Superior temporal gyrus (tissue), 1 donor: ENCODE measurements at regions not wholly inside any gene's neighbourhood (a gene's known extent, or its start where the extent isn't known, plus 50 kb on each side); places are given as distances from the start of the nearest gene placed in this dataset.

Experiments
- DNase-seq: peaks from one replicate; pipeline ENCODE4 v3.0.0-alpha.2; 2016; ENCODE audit errors: extremely low spot score

DNA sequence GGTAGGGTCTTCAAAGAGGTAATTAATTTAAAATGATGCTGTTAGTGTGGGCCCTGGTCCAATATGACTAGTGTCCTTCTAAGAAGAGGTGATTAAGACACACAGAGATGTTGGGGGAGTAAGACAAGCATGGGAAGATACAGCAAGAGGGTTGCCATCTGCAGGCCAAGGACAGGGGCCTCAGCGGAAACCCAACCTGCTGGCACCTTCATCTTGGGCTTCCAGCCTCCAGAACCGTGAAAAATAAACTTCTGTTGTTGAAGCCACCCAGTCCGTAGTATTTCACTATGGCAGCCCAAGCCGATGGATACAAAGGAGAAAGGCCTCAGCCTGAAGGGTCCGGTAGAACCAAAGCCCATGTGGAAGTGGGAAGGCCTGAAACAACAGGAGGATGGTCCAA is 161.7 kb upstream of the UBE2E1 start:
- DNase-seq = no peak

DNA sequence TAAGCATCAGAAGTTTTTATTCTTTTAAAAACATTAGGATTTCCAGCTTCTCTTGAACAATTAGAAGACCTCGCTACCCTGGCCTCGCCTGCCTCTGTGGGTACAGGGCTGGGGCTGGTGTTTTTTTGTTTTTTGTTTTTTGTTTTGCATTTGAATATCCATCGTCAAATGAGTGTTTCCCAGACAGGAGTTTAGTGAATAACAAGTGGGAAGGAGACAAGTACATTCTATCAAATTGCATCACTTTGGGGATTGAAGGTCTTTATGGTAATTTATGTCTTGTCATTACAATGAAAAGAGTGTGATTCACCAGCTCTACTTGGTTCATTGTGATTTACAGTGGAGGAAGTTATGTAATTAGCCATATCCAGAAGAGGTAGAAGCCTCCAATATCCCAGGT is 161.1 kb upstream of the UBE2E1 start:
- no peak for DNase-seq

DNA sequence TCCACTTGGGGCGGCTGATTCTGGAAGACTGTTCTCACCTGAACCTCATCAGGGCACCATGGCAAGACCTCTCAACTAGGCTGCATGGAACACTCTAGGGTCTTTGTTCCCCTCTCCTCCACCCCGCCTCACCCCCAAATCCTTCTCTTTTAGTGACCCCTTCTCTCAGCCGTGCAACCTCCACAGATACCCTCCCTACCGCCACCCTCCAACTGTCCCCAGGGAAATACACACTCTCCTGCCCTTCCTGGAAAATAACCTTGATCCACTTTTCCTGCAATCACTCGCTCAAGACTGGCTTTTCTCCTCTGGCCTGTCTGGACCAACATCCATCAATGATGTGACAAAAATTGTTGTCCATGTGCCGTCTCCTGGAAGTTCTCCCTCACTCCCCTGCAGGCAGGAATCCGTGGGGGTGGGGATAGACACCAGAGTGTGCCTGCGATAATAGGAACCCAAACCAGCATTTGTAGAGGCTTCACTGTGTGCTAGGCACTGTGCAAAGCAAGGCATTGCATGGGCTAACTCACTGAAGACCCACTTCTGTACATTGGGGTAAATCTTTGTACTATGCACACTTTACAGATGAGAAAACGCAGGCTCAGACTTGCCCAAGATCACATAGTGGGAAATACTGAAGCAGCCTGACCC is 160.1 kb upstream of the UBE2E1 start:
- no peak for DNase-seq

DNA sequence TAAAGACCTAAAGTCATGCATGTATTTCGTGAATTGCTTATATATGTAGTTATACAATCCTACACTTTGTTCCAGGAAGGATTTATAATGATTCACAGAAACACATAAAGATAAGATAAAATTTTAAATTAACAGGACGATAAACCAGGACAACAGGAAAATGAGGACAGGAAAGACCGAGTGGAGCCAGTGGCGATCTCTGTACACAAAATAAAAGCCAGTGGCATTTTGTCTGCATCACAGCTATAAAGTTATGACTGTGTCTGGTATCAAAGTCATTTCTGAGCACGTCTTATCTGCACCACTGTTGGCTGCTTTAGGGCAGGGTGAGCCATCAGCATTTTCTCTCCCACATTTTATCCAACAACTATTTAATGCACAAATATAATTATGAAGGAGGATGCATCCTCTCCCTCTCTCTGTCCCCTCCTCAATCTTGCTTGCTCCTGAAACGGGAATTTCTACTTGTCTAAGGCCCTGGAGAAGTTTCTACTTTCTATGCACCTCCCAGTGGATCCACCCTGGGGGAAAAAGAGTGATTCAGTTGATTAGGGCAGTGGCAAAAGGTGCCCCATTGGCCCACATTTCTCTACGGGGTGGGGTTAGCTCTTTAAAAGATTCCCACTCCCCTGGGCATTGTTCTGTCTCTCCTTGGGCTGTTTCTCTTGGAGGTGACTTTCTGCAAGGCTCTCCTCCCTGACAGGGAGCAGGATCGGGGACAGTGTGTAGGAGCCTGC is 159.4 kb upstream of the UBE2E1 start:
- DNase-seq = no peak

DNA sequence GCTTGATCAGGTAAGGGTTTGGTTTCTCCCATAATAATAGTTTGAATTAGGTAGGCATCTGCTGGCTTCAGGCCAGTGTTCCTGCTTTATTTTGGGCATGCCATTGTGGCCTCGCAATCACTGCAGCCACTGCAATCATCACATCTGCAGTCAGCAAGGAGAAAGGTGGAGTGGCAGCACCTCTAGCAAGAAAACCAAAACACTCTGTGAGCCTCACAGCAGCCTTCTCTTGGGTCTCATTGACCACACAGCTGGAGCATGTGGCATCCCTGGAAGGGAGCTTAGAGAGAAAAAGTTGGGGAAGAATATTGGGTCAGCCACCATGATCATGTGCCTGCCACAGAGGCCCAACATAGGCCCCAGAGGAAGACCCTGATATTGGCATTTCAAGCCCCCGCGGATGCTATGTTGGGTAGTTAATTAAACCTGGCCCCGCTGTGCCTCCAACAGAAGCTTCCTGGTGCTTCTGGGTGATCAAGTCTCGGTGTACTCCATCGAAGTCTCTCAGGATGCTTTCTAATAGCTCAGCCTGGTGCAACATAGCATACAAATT is 158.0 kb upstream of the UBE2E1 start:
- DNase-seq = no peak

DNA sequence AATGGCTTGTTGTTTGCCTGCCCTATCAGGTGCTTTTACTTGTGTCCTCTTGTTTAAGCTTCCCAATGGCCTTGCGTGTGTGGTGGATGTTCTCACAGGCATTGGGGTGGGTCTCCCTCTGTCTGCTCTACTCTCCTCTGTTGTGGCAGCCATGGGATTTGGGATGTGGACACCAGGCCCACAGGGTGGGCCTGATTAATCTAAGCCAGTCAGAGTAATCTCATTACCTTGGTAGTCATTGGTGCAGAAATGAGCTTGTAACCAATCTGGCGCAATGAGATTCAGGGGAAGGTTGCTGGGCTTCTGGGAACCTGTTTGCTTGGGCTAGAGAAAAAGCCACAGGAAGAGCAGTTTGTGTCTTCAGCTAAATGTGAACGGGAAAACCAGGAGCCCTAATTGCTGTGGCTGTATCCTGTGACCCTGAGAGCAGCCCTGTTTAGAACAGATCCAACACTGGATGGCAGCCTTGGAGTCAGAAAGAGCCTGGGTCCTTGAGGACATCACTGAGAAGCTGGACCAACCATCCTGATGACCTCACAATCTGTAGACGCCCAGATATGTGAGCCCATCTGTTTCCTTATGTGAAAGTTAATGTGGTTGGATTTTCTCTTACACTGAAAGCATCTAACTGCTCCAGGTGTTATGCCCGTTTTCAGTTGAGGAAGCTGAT is 157.3 kb upstream of the UBE2E1 start:
- no peak for DNase-seq

DNA sequence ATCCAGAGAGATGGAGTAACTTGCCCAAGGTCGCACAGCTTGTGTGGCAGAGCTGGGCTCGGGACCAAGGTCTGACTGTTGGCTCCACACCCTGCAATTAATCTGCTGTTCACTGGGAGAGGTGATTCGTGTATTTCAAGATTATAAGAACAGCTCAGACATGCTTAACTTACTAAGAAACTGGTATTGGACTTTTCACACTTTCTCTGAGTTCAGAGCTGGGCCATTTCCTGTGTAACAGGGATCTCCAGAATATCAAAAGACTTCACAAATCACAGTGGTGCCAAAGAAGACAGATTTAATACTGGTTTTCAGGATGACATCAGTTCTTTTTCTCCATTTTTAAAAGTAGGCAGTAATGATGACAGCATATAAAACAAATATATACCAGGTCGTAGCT is 156.8 kb upstream of the UBE2E1 start:
- no peak for DNase-seq

DNA sequence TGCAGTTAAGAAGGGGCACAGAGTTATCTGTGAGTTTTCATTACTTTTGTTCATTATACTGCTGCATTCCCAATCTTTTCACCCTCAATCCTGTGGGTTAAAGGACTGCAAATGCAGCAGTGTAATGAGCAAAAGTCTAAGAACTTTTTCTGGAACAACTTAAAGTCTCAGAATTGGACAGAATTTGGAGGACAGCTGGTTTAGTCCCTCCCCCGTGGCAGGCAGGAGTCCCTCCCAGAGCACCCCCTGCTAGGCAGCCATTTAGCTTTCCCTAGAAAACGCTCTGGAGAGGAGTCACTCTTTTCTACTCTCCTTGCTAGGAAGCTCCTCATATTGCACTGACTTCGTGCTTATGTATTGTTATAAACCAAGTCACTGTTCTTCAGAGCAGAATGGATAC is 156.3 kb upstream of the UBE2E1 start:
- DNase-seq = no peak

DNA sequence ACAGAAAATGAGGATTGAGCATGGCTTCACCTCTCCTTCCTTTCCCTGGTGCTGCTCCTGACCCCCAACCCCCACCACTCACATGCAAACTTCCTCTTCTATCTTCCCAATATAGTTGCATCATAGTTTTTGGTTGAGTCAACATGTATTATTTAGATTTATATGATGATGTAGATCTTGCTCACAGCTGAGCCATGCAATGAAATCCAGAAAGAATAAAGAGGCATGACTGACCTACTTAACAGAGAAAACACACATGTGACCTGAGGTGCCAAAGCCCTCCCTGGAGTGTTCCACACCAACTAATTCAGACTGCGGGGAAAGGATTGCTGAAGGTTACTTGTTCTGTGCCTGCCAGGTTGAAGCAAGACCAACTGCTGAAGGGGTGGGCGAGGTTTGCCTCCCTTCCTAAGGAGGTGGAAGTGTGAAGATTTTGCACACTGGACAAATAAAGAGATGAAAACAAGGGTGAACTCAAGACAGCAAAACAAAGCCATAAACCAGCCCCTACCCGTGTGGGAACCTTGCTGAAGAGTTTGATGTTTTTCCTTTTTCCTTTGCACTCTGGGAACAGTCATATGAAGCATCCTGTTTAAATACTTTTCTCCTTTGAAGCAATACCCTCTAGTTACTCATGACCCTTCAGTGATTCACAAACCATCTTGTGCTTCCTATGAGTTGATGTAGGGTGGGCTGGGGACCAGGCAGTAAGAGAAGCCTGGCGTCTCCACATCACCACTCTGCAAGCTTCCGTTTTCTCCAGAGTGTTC is 155.2 kb upstream of the UBE2E1 start:
- no peak for DNase-seq

DNA sequence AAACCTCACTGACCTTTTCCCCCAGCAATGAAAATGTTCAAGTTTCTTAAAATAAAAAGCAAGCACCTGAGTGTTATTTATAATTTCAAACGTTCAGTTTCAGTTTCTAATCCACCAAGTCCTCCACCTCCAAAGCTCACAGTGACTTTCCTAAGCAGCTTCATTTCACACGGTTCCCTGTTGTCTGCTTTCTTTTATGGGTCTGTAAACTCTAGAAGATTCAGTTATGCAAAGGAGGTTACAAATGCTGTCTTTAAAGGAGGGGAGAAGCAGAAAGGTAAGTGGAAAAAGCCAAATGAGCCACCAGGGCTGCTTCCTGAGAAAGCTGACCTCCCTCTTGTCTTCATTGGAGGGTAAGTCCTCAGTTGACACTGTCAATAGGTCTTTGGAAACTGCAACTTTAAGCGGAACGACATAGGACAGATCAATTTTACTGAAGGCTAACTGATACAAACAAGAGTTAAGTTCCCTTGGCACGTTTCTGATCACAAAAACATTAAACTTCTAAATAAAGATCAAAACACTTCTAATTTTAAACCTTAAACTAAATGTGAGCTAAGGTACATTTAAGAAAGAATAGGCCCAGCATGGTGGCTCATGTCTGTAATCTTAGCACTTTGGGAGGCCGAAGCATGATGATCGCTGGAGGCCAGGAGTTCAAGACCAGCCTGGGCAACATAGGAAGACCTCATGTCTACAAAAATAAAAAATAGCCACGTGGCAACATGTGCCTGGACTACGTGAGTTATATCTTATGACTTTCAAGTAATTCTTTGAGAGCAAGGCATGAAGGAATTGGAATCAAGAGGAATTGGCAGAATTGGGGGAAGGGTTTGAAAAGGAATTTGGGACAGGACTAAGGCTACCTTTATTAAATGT is 151.9 kb upstream of the UBE2E1 start:
- no peak for DNase-seq

DNA sequence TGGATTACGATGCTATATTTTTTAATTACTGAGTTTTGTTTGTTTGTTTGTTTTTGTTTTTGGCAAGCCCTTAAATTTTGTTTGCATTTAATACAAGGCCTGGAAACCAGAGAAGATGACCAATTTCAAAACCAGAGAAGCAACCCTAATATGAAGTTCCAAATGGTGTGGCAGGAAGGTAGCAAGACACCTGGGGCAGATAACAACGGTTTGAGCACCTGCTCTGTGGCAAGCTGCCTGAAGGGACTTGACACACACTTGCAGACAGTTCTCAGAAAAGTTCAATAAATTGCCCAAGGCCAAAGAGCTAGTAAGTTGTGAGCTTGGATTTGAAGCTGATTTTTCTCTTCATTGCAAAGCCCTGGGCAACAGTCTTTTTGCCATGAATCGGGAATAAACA is 151.2 kb upstream of the UBE2E1 start:
- no peak for DNase-seq

DNA sequence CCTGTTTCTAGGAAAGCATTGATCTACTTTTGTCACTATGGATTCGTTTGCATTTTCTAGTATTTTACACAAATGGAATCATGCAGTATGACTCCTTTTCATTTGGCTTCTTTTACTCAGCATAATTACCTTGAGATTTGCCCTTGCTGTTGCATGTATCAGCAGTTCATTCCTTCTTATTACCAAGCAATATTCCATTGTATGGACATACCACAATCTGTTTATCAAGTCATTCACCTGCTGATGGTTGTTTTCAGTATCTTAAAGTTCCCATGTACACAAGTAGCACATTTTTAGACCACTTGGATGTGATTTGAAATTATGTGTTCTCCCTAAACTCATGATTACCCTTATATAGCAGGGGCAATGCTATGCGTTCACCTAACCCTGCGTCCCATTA is 150.0 kb upstream of the UBE2E1 start:
- DNase-seq = no peak

DNA sequence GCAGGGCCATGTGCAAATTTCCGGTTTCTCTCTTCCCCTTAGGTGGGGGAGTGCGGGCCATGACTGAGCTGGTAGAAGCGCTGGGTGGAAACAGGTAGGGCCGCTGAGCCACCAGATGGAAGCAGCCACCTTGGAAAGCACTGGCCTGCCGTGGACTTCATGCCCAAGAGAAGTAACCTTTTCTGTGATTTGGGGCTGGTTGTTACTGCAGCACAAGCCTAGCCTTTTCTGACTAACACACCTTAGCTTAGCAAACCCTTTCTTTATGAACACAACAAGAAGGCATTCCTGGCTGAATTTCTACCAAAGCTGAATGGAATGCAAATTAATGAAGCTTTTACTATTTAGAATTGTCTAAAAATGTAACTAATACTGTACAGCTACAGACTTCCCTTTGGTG is 149.6 kb upstream of the UBE2E1 start:
- DNase-seq = no peak

DNA sequence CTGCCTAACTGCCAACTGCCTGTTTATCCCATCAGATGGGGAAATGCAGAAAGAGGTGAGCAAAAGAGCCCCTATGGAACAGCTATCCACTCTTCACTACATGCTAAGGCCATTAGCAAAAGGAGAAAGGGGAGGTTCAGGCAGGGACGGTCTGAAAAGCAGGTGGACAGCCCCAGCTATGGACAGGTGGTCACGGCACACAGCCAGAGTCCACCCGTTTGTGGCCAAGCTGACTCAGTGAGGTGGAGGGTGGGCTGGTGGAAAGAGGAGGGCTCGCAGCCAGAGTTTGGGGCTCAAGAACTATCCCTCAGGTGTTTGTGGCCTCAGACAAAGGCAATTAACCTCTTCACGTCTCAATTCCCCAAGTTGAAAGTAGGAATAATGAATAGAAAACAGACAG is 148.9 kb upstream of the UBE2E1 start:
- DNase-seq = no peak

DNA sequence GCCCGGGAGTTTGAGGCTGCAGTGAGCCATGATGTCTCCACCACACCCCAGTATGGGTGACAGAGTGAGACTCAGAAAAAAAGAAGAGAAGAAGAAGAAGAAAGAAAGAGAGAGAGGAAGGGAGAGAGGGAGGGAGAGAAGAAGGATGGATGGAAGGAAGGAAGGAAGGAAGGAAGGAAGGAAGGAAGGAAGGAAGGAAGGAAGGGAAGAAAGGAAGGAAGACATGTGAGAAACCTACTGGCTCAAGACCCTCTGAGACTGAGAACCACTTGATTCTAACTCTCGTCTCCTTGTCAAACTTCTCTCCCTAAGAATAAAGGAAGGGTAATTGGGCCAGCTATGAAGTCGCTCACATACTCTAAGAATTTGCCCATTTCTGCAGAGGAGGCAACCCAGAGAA is 148.1 kb upstream of the UBE2E1 start:
- no peak for DNase-seq

DNA sequence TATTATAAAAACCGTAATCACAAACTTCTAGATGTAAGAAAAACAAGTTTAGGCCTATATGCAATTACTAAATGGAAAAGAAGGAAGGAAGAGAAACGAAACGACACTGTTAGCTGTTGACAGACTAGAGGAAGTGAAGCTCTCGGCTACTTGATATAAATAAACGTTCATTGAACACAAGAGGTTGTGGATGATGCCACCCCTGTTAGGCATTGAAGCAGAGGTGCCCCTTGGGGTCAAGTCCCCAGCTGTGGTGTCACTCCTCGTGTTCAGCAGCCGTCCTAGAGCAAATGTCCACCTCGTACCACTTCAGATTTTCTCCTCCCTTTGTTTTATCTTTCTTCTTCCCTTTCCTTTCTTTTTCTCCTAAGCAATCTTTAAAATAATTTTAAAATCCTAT is 146.5 kb upstream of the UBE2E1 start:
- DNase-seq = no peak

DNA sequence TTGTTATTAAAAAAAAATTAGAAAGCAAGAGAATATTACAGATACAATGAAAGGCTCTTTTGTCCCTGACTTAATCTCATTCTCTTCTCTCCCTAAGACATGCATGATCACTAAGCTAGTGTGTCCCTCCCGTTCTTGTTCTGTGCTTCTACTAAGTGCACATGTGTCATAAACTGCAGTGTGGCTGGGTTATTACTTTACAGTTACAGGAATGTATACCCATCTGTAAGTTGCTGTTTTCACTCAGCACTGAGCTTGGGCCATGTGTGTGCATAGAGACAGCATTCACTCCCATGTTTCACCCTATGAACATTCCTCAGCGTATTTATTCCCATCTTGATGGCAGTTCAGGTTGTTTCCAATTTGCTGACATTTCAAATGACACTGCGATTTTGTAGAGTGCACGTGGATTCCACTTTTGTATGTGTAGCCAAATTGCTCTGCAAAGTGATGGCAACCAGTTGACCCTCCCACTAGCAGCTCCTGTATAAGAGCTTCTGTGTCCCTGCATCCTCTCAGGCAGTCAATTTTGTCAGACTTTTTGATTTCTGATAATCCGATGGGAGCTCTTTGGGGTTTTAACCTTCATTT is 145.8 kb upstream of the UBE2E1 start:
- DNase-seq = no peak

DNA sequence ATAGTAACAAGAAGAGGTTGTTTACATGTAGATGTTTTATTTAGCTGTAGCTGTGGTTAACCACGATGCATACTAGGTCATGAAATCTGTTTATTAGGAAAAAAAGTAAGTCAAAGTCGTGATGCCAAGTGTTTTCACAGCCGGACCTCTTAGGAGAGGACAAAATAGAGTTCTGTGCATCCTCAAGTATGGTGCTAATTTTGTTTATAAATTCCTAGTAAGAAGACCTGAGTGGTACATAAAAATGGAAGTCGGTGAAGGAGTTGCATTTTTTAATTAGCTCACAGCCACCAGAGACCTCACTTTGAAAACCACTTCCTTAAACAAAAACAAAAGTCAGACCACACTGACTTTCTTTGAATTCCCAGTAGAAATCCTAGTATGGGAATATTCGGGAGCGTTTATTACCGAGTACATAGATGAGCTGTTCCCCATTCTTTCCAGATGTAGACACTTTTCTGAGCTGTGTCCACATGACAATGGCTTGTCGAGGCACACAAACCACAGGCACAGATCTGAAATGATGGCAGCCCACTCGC is 143.6 kb upstream of the UBE2E1 start:
- no peak for DNase-seq

DNA sequence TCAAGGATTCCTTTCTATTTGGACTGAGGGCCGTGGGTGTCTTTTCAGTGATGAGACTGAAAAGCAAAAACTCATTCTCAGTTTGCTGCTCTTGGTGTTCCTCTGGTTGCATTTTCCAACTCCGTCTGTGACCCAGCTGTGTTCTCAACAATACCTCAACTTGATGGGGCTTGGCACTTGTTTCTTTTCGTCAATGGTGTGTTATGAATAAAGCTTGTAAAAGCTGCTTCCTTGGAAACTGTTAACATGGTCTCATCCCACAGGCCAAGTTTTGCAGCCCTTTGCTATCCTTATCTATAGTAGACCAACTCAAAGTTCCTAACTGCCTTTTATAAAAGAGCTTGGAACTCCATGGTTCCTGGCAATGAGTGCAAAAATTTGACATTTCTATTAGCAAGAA is 142.5 kb upstream of the UBE2E1 start:
- no peak for DNase-seq

DNA sequence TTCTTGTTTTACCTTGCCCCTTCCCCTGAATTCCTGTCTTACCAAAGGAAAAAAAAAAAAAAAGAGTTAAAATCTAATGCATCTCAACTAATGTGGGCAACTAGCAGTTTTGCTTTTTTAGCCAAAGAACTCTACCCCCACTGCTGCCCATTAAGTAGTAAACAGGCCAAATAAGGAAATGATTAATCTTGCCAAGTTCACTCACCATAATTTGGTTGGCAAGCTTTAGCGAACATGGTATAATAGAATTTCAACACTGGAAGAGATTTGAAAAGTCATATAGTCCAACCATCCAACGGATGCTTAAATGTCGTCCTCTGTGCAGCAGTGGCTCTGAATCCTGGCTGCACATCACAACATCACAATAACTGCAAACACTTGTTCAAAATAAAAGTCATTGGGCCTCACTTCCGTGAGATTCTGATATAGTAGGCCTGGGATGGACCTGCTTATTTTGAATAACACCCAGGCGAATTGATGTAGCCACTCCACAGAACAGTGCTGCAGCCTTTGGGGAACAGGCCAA is 142.0 kb upstream of the UBE2E1 start:
- no peak for DNase-seq
